NB4 (cell line): ENCODE measurements at regions not wholly inside any gene's neighbourhood (a gene's known extent, or its start where the extent isn't known, plus 50 kb on each side); places are given as distances from the start of the nearest gene placed in this dataset.

Experiments used
- CTCF ChIP-seq: IDR thresholded peaks from one replicate; pipeline ENCODE4 v1.5.1; 2012; ENCODE audit warnings: low read depth, low read length
- MAX ChIP-seq: IDR thresholded peaks from 2 replicates; pipeline ENCODE4 v1.6.1; 2011; ENCODE audit warnings: low read depth, low read length
- MYC ChIP-seq: IDR thresholded peaks from 2 replicates; pipeline ENCODE4 v1.6.1; 2011; ENCODE audit warnings: low read depth, low read length
- POLR2A ChIP-seq: IDR thresholded peaks from 2 replicates; pipeline ENCODE4 v1.6.1; 2011; ENCODE audit warnings: mild to moderate bottlenecking; ENCODE audit not compliant: insufficient read length; ENCODE audit errors: extremely low read depth

- TF ChIP-seq POLR2A (no peak), CTCF (no peak), MAX (no peak), MYC (no peak)
Observed at GRCh38 chr9:86636519-86636918, 282.3 kb upstream of the TUT7 start.
